ENCODE measurements at regions not wholly inside any gene's neighbourhood (a gene's known extent, or its start where the extent isn't known, plus 50 kb on each side); places are given as distances from the start of the nearest gene placed in this dataset.

GRCh38 chr15:62658498-62658897 lies 384.0 kb upstream of the TPM1 start:
- TF ChIP-seq CTCF (conservative IDR thresholded peaks at IDR 0.05 in 1 of 2, IDR thresholded peaks at IDR 0.05 in 1 of 2; ENCODE audit: low read depth in 1 of 2, low read length in 2 of 2) (no peak), EZH2 (IDR thresholded peaks at IDR 0.05; ENCODE audit: low read length, missing control alignments) (no peak)

Data from fibroblast of lung (primary cell).